SH-SY5Y (cell line): ENCODE measurements at regions not wholly inside any gene's neighbourhood (a gene's known extent, or its start where the extent isn't known, plus 50 kb on each side); places are given as distances from the start of the nearest gene placed in this dataset.

Source experiments
- GATA2 ChIP-seq: IDR thresholded peaks from 2 replicates; pipeline ENCODE4 v1.6.1; 2011; ENCODE audit warnings: mild to moderate bottlenecking, low read depth, low read length
- GATA3 ChIP-seq: IDR thresholded peaks from 2 replicates; pipeline ENCODE4 v1.6.1; 2011; ENCODE audit warnings: low read depth, mild to moderate bottlenecking, low read length, moderate library complexity

DNA sequence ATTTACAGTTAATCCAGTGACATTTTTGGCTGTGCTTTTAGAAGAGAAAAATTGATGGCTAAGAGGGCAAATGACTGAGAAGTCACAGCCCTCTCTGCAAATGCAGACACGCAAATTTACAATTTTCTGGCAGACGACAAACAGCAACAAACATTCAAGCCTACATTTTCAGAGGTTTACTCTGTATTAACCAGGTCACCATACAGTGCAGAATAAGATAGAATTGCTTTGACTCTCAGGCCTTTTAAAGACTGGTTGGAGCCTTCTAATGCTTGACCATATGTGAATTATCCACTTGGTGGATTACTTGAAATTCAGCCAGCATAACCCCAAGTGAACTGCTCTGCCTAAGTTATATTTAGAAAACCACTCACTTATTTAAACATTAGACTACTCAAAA is 65.5 kb upstream of the FOXN2 start:
- TF ChIP-seq GATA2 (no peak), GATA3 (no peak)

DNA sequence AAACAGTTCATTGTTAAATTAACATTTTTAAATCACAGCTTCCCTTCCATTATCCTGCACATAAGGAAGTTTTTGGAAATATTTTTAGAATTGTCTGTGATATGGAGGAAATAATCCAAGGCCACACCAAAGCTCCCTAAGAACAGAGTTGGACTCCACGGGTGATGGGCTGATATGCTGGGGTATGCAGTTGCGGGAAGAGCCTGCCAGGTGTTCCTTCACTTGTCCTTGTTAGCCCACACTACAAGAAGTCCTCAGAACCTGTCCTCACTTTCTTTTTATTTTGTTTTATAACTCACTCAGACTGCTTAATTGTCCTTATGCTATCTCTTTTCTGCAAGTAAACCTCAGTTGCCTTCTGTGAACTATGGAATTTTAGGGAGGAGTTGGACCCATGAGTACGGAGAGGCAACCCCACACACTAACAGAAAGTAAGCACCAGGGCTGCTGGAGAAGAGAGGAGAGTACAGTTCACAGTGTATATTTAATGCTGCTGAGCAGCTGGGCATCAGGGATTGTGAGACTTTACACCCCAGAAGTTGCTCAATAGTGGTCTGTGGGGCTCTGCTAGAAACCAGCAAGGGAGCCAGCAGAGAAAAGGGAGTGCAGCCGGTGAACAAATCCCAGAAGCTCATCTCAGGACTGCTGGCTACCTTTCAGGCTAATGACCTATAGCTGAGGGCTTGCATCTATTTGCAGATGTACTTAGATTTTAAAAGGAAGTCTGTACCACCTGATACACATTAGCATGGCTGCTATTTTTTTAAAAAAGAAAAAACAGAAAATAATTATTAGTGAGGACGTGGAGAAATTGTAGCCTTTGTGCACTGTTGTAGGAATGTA is 64.6 kb upstream of the FOXN2 start:
- TF ChIP-seq GATA2 (no peak), GATA3 (no peak)

DNA sequence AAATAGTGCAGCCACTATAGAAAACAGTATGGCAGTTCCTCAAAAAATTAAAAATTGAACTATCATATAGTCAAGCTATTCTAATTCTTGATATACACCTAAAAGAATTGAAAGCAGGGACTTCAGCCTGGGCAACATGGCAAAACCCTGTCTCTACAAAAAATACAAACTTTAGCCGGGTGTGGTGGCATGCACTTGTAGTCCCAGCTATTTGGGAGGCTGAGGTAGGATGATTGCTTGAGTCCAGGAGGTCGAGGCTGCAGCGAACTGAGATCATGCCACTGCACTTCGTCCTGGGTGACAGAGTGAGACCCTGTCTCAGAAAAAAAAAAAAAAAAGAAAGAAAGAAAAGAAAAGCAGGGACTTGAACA is 64.0 kb upstream of the FOXN2 start:
- no peak for TF ChIP-seq GATA2
- TF ChIP-seq GATA3: no peak

DNA sequence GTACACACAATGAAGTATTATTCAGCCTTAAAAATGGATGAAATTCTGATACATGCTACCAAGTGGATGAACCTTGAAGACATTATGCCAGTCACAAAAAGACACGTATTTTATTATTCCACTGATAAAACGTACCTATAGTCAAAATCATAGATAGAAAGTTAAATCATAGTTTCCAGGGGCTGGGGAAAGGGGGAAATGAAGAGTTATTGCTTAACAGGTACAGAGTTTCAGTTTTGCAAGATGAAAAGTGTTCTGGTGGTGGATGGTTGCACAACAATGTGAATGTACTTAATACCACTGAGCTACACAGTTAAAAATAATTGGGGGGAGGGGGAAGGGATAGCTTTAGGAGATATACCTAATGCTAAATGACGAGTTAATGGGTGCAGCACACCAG is 63.5 kb upstream of the FOXN2 start:
- TF ChIP-seq GATA2 (no peak), GATA3 (no peak)

DNA sequence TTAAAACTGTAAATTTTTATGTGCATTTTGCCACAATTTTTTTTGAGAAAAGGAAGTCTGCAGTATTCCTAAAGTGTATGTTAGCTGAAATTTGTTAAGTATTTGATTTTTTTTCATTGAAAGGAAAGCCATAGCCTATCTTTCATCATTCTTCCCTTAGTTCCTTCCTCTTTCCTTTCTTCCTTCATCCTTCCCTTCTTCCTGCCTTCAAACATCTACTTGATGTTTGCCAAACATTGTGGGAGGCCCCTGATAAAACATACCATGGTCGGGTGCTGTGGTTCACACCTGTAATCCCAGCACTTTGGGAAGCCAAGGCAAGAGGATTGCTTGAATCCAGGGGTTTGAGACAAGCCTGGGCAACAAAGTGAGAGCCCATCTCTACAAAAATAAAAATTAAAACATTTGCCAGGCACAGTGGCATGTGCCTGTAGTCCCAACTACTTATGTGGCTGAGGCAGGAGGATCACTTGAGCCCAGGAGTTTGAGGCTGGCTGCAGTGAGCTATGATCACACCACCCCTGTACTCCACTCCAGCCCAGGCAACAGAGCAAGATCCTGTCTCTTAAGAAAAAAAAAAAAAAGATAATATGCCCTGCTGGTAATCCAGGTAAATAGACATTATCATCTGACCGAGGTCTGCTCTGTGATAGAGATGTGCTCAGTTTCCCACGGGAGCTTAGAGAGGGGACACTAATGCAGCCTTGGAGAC is 62.9 kb upstream of the FOXN2 start:
- no peak for TF ChIP-seq GATA2
- TF ChIP-seq GATA3: no peak

DNA sequence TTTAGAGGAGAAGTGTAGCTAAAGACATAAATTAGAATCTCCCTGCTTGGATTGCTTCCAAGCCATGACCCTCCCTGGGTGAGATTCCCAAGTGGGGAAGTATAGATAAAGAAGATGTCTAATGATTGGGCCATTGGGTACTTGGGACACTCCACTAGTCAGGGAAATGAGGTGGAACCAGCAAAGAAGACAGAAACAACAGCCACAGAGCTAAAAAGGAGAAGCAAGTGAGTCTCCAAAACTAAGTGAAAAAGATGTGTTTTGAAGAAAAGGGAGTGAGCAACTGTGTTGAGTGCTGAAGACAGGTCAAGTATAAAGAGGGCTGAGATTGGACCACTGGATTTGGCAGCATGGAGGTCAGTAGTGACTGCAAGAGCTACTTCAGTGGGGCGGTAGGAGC is 61.2 kb upstream of the FOXN2 start:
- TF ChIP-seq GATA3 (no peak), GATA2 (no peak)

DNA sequence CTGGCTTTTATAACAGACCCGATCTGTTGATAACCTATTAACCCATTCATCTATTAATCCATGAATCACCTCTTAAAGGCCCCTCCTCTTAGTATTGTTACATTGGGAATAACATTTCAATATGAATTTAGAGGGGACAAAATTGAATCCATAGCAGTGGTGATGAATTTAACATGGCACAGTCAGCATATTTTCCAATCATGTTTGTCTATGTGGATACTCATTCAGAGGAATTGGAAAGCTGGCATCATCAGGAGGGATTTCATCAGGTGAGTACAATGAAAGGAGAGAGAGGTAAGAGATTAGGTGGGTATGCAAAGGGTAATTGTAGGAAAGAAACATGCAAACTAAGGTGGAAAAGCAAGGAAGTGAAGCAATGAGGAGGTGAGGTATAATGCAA is 59.6 kb upstream of the FOXN2 start:
- TF ChIP-seq GATA2: no peak

DNA sequence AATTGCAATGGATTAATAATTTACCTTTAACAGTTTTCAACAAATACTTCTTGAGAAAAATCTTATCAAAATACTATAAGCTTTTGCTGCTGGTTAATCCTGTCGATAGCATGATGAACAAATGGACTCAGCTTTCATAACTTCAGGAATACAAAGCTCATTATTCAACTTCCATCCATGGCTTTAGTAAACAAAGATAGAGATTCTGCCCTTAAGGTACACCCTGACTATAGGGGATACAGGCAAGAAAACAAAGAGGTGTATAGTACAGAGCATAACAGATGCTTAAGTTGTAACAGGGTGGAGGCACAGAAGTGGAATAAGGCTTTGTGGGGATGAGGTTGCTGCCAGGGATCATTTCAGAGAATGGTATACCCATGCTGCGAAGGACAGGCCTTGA is 57.0 kb upstream of the FOXN2 start:
- no peak for TF ChIP-seq GATA3
- no peak for TF ChIP-seq GATA2

DNA sequence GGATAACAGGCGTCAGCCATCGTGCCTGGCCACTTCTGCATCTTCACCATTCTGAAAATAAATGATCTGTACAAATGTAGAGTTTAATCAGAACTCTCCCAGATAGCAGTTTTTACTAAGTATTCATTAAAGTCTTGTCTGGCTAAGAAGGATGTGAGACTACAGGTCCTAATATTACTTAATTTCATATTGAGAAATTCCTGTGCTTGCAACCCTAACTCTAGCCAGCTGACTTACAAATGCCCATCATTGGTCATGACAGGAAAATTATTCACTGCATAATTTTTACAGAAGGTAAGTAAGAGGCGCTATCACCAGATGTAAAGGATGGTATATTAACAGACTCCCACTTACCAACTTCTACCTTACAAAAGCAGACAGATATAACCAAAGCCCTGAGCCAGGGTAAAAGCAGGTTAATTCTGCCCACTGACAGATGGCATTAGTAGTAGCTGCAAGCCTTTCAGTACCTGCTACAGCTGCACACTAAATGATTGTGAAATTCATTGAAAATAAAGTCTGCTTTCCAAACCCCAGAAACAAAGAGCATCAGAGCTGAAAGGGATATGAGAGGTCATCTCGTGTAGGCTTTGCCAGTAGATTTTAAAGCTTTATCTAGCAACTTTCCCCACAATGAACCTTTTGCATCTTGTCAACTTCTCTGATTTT is 55.9 kb upstream of the FOXN2 start:
- TF ChIP-seq GATA2 (no peak), GATA3 (no peak)

DNA sequence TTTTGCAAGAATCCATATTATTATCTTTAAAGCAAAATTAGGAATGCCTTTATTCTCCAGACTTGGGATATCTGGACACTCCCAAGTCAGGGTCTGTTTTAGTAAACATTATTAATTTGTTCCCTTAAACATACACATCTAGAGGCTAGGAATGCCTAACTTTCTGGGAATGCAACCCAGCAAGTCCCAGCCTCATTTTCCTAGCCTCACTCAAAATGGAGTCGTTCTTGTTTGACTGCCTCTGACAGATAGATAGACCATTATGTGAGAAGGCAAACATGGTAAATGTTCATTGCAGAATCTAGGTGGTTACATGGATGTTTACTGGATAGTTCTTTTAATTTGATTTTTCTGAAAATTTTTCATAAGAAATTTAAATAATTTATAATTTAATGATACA is 54.7 kb upstream of the FOXN2 start:
- TF ChIP-seq GATA2 (no peak), GATA3 (no peak)

DNA sequence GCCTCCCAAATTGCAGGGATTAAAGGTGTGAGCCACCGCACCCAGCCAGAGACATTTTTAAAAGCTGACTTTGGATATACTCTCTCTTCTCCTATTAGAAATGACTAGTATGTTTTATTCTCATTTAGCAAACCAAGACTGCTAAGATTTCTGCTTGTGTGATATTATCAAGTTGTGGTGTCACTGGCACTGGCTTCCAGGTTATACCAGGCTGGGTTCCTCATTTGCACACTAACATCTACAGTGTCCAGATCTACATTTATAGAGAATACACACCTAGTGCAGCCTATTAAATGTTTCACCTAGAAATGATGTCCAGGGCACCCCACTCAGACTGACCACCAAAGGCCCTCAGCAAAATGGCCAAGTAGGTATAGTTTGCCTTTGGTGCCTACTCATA is 49.9 kb upstream of the FOXN2 start:
- TF ChIP-seq GATA2 (no peak), GATA3 (no peak)
